NCI-H1694 (cell line): ENCODE measurements at regions not wholly inside any gene's neighbourhood (a gene's known extent, or its start where the extent isn't known, plus 50 kb on each side); places are given as distances from the start of the nearest gene placed in this dataset.

Experiments
- DNase-seq: peaks from one replicate; lab custom pipeline; 2025; lab: John Stamatoyannopoulos, UW

- DNase-seq: no peak
Measured at GRCh38 chr6:106772270-106773142, 143.1 kb downstream of the QRSL1 start.

GRCh38 chr6:106771822-106772221 lies 142.4 kb downstream of the QRSL1 start:
- no peak for DNase-seq

- no peak for DNase-seq
Measured at GRCh38 chr6:106770663-106771062, 141.3 kb downstream of the QRSL1 start.

GRCh38 chr6:106770081-106770480 lies 140.7 kb downstream of the QRSL1 start:
- no peak for DNase-seq

- DNase-seq: no peak
Measured at GRCh38 chr6:106767271-106767670, 137.9 kb downstream of the QRSL1 start.

GRCh38 chr6:106766201-106766600 lies 136.8 kb downstream of the QRSL1 start:
- DNase-seq: no peak

GRCh38 chr6:106765496-106765895 lies 136.1 kb downstream of the QRSL1 start:
- DNase-seq: no peak

GRCh38 chr6:106764353-106764980 lies 135.1 kb downstream of the QRSL1 start:
- no peak for DNase-seq

GRCh38 chr6:106763361-106763760 lies 134.0 kb downstream of the QRSL1 start:
- no peak for DNase-seq

- DNase-seq: no peak
Measured at GRCh38 chr6:106761160-106761559, 131.8 kb downstream of the QRSL1 start.

- DNase-seq: no peak
Measured at GRCh38 chr6:106759112-106759511, 129.7 kb downstream of the QRSL1 start.

- DNase-seq: no peak
Measured at GRCh38 chr6:106757722-106758467, 128.5 kb downstream of the QRSL1 start.

- DNase-seq: no peak
Measured at GRCh38 chr6:106757267-106757666, 127.9 kb downstream of the QRSL1 start.

GRCh38 chr6:106754215-106754614 lies 124.8 kb downstream of the QRSL1 start:
- no peak for DNase-seq

GRCh38 chr6:106752641-106753040 lies 123.3 kb downstream of the QRSL1 start:
- no peak for DNase-seq

GRCh38 chr6:106751501-106752252 lies 122.3 kb downstream of the QRSL1 start:
- DNase-seq: no peak

- DNase-seq: no peak
Measured at GRCh38 chr6:106750946-106751345, 121.6 kb downstream of the QRSL1 start.

- DNase-seq: no peak
Measured at GRCh38 chr6:106750142-106750918, 121.0 kb downstream of the QRSL1 start.

- DNase-seq: no peak
Measured at GRCh38 chr6:106749609-106750008, 120.2 kb downstream of the QRSL1 start.

GRCh38 chr6:106748547-106749207 lies 119.3 kb downstream of the QRSL1 start:
- DNase-seq: no peak

GRCh38 chr6:106747139-106747538 lies 117.8 kb downstream of the QRSL1 start:
- no peak for DNase-seq
